ENCODE measurements at regions not wholly inside any gene's neighbourhood (a gene's known extent, or its start where the extent isn't known, plus 50 kb on each side); places are given as distances from the start of the nearest gene placed in this dataset.

- H3K27me3 Mint-ChIP-seq: peaks cover 0 to 20% (median 0%) of the 10 kb centered on the region in 3 donors
- peak overlapping the region in 3 of 8 donors; percentile 2 to 38 (median 37) for H3K4me3 Mint-ChIP-seq
- H3K4me1 Mint-ChIP-seq: peaks cover 5 to 14% (median 5%) of the 10 kb centered on the region in 3 donors
- peaks cover 5 to 9% of the 10 kb centered on the region in 2 donors for H3K36me3 Mint-ChIP-seq
- H3K27ac Mint-ChIP-seq: no peak overlapping the region
- H3K9me3 Mint-ChIP-seq: peaks cover 8 to 34% (median 18%) of the 10 kb centered on the region in 7 donors
- DNase-seq (no peak), ATAC-seq (ENCODE audit: low read depth in 2 of 2) (no peak)
Observed at GRCh38 chrX:50536955-50537354, 66.3 kb upstream of the DGKK start.

All from naive B cell (primary cell).